MCF 10A (cell line): ENCODE measurements at regions not wholly inside any gene's neighbourhood (a gene's known extent, or its start where the extent isn't known, plus 50 kb on each side); places are given as distances from the start of the nearest gene placed in this dataset.
A peak's percentile ranks its signal among the peaks of the same experiment; 100 is the strongest.
"Not testable (repeated sequence)": the region's sequence is repeated elsewhere in the genome, so short reads cannot be mapped to it uniquely, and the experiment has no call there.

Experiments
- BruUV-seq: library from RNA; stranded (reverse); fragments of 400-500 nt; replicated peaks from 2 replicates; lab custom pipeline; 2021; lab: Mats Ljungman, UMichigan
- CTCF ChIA-PET: fragments of 300-600 bp; sonication (Branson Sonifier 250); formaldehyde crosslinking; extraction: SDS; loops from one replicate; lab custom pipeline; 2021; ENCODE audit warnings: antibody characterized with exemption, inconsistent platforms; lab: Yijun Ruan, JAX
- POLR2A ChIA-PET: fragments of 300-600, 350-650 bp; sonication (Branson Sonifier 250); formaldehyde crosslinking; extraction: SDS; loops from one replicate; lab custom pipeline; 2020; ENCODE audit warnings: antibody characterized with exemption, inconsistent platforms; lab: Yijun Ruan, JAX
- DNase-seq: peaks from one replicate; pipeline ENCODE4 v3.0.0-alpha.2; 2018; ENCODE audit not compliant: unreplicated experiment
- H3K27ac Mint-ChIP-seq: one replicate; pipeline ENCODE4 v1.8.0; 2022; ENCODE audit warnings: mild to moderate bottlenecking, low read depth, mixed read lengths; ENCODE audit not compliant: unreplicated experiment
- H3K27me3 Mint-ChIP-seq: one replicate; pipeline ENCODE4 v1.8.0; 2022; ENCODE audit warnings: mixed read lengths; ENCODE audit not compliant: insufficient read depth, unreplicated experiment
- H3K36me3 Mint-ChIP-seq: one replicate; pipeline ENCODE4 v1.8.0; 2022; ENCODE audit warnings: mild to moderate bottlenecking, moderate library complexity, mixed read lengths; ENCODE audit not compliant: insufficient read depth, unreplicated experiment
- H3K4me1 Mint-ChIP-seq: one replicate; pipeline ENCODE4 v1.8.0; 2022; ENCODE audit warnings: mixed read lengths; ENCODE audit not compliant: insufficient read depth, unreplicated experiment
- H3K4me3 Mint-ChIP-seq: one replicate; pipeline ENCODE4 v1.8.0; 2022; ENCODE audit warnings: mild to moderate bottlenecking, moderate library complexity, mixed read lengths; ENCODE audit not compliant: unreplicated experiment
- H3K9me3 Mint-ChIP-seq: one replicate; pipeline ENCODE4 v1.8.0; 2022; ENCODE audit warnings: mixed read lengths; ENCODE audit not compliant: unreplicated experiment
- CTCF ChIP-seq: fragments of 200-600 bp; IDR thresholded peaks from one replicate; pipeline ENCODE4 v1.8.0; 2022; ENCODE audit warnings: antibody characterized with exemption, mild to moderate bottlenecking; ENCODE audit not compliant: unreplicated experiment
- intact Hi-C: fragments of 100-400 bp; cut with micrococcal nuclease; formaldehyde crosslinking; loops from 2 replicates; pipeline ENCODE4 v1.14.1; 2022

GRCh38 chr6:9307786-9308185 lies 872.4 kb upstream of the SLC35B3 start:
- DNase-seq = no peak
- no peak overlapping the region for H3K4me3 Mint-ChIP-seq
- H3K4me1 Mint-ChIP-seq = no peaks in the 10 kb centered on the region
- TF ChIP-seq CTCF = no peak
- CTCF ChIA-PET = no interaction called here
- no peaks in the 10 kb centered on the region for H3K27me3 Mint-ChIP-seq
- intact Hi-C loops = no loop called here
- POLR2A ChIA-PET = no interaction called here
- BruUV-seq = no TSS peak
- no peaks in the 10 kb centered on the region for H3K9me3 Mint-ChIP-seq
- H3K36me3 Mint-ChIP-seq = no peaks in the 10 kb centered on the region
- H3K27ac Mint-ChIP-seq = no peak overlapping the region

- intact Hi-C loops = no loop called here
Observed at GRCh38 chr6:9307187-9307586, 871.8 kb upstream of the SLC35B3 start.

GRCh38 chr6:9295644-9296043 lies 860.3 kb upstream of the SLC35B3 start:
- no peak overlapping the region for H3K27ac Mint-ChIP-seq
- no peaks in the 10 kb centered on the region for H3K9me3 Mint-ChIP-seq
- intact Hi-C loops = no loop called here
- ChIA-PET POLR2A (interaction anchor here (0.5 to 0.8 kb wide), 2 partner anchors 10 to 42 kb away, joined by 3 to 4 read pairs; no protein-coding TSS in a partner anchor), CTCF (no interaction called here)
- no peaks in the 10 kb centered on the region for H3K36me3 Mint-ChIP-seq
- no peaks in the 10 kb centered on the region for H3K27me3 Mint-ChIP-seq
- BruUV-seq = no TSS peak
- H3K4me1 Mint-ChIP-seq = no peaks in the 10 kb centered on the region
- no peak overlapping the region for H3K4me3 Mint-ChIP-seq
- no peak for TF ChIP-seq CTCF
- peak; percentile 7 for DNase-seq

More at GRCh38 chr6:9307187-9307586, 871.8 kb upstream of the SLC35B3 start:
- POLR2A ChIA-PET = no interaction called here
- no TSS peak for BruUV-seq
- CTCF ChIA-PET = no interaction called here
- Mint-ChIP-seq H3K27me3 (no peaks in the 10 kb centered on the region), H3K4me3 (no peak overlapping the region), H3K27ac (no peak overlapping the region), H3K36me3 (no peaks in the 10 kb centered on the region), H3K4me1 (no peaks in the 10 kb centered on the region), H3K9me3 (no peaks in the 10 kb centered on the region)
- no peak for DNase-seq
- TF ChIP-seq CTCF = no peak

- BruUV-seq = no TSS peak
- Mint-ChIP-seq H3K27me3 (no peaks in the 10 kb centered on the region), H3K36me3 (no peaks in the 10 kb centered on the region), H3K4me3 (no peak overlapping the region), H3K27ac (no peak overlapping the region), H3K9me3 (no peaks in the 10 kb centered on the region), H3K4me1 (no peaks in the 10 kb centered on the region)
- intact Hi-C loops = no loop called here
- DNase-seq = no peak
- no peak for TF ChIP-seq CTCF
- CTCF ChIA-PET = no interaction called here
- POLR2A ChIA-PET = no interaction called here
Observed at GRCh38 chr6:9292975-9293374, 857.6 kb upstream of the SLC35B3 start.

- CTCF ChIA-PET, H3K36me3 Mint-ChIP-seq, DNase-seq, BruUV-seq, H3K4me3 Mint-ChIP-seq, H3K27ac Mint-ChIP-seq, H3K4me1 Mint-ChIP-seq, H3K9me3 Mint-ChIP-seq, intact Hi-C loops, POLR2A ChIA-PET, H3K27me3 Mint-ChIP-seq: not testable (repeated sequence)
Observed at GRCh38 chr6:9290342-9290741, 855.0 kb upstream of the SLC35B3 start.
